ENCODE measurements at regions not wholly inside any gene's neighbourhood (a gene's known extent, or its start where the extent isn't known, plus 50 kb on each side); places are given as distances from the start of the nearest gene placed in this dataset.

- TF ChIP-seq CTCF (IDR thresholded peaks at IDR 0.05), result no peak
- TF ChIP-seq POLR2A (IDR thresholded peaks at IDR 0.05), result no peak
Measured at GRCh38 chr2:223668302-223668998, 66.3 kb upstream of the SCG2 start.
